Hematopoietic multipotent progenitor cell treated with erythropoietin and hydrocortisone succinate and interleukin-3 and kit ligand, for 6 days (in vitro differentiated cells): ENCODE measurements at regions not wholly inside any gene's neighbourhood (a gene's known extent, or its start where the extent isn't known, plus 50 kb on each side); places are given as distances from the start of the nearest gene placed in this dataset.

Experiments used
- DNase-seq: peaks from one replicate; pipeline ENCODE4 v3.0.0-alpha.2; 2015

- DNase-seq = no peak
These were observed 374.1 kb upstream of the RBMS3 start for GRCh38 chr3:28906561-28907310.

- DNase-seq = no peak
These were observed 373.3 kb upstream of the RBMS3 start for GRCh38 chr3:28907616-28908015.

DNA sequence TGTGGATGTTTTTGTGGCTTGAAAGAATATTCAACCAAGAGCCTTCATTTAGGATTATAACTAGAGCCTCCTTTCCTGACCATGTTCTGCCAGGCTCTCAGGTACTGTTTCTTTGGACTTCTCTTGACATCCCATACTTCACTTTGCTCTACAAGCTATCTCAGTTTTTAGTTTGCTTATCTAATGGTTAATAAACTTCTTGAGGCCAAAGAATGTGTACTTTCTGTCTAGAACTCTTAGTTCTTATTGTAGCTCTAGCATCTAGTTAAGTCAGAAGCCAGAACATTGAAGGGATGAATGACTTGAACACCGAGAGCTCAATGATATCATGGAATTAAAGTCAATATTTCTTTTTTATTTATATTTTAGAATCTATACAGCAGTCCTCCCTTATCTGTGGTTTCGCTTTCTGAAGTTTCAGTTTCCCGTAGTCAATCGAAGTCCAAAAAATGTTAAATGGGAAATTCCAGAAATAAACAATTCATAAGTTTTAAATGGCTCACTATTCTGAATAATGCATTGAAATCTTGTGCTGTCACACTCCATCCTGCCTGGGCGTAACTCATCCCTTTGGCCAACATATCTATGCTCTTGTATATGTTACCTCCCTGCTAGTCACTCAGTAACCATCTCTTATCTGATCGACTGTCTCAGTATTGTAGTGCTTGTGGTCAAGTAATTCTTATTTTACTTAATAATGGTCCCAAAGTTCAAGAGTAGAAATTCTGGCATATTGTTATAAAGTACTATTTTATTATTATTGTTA lies 368.6 kb upstream of the RBMS3 start:
- no peak for DNase-seq

- no peak for DNase-seq
These were observed 364.9 kb upstream of the RBMS3 start for GRCh38 chr3:28915741-28916500.

DNA sequence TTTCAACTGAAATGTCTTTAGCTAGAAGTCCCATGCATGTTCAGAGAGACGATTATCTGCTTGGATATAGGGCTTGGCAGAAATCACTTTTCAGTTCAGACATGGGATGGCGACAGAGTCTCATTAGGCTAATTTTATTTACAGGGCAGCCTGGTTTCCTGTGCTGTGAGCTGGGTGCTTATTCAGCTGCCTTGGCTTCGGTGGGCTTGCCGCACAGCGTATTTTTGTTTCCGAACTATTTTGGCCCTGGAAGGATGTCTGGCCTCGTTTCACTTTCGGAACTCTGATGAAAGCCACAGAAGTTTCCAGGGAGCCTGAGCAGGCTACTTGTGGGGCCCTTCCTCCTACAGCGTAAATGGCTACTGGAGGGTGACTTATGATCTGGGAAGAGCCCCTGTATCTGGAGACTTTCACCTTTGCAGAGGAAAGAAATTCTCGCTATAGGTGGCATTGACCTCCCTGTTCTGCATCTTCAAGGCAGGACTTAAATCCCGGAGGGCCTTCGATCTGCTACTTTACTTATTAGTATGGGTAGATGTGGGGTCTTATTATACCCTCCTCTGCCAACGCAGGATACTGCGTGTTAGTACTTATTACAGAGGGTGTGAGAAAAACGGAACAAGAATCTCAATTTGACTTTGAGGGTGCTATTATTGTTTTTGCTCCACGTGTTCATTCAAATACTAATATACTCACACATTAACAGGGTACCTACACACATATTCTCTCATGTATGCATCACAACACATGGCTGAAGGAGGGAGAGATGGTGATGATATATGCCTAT lies 364.0 kb upstream of the RBMS3 start:
- DNase-seq = peak; percentile 25

- no peak for DNase-seq
These were observed 362.9 kb upstream of the RBMS3 start for GRCh38 chr3:28917895-28918475.

DNA sequence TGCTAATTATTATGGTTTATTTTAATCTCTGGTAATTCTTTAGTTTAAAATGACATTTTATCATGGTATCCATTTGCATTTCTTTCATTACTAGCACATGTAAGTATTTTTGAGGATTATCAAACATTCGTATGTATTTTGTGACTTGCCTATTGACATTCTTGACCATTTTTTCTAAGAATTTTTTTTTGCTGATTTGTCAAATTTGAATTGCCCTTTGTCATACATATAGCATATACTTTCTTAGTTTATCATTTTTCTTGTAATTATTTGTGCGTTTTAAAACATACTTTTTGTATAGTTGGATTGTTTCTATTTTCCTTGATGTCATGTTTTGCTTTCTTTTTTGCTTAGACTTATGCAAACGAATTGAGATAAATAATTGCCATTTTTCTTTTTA lies 358.5 kb upstream of the RBMS3 start:
- DNase-seq = no peak

GRCh38 chr3:28923994-28924393 lies 356.9 kb upstream of the RBMS3 start:
- DNase-seq = no peak

DNA sequence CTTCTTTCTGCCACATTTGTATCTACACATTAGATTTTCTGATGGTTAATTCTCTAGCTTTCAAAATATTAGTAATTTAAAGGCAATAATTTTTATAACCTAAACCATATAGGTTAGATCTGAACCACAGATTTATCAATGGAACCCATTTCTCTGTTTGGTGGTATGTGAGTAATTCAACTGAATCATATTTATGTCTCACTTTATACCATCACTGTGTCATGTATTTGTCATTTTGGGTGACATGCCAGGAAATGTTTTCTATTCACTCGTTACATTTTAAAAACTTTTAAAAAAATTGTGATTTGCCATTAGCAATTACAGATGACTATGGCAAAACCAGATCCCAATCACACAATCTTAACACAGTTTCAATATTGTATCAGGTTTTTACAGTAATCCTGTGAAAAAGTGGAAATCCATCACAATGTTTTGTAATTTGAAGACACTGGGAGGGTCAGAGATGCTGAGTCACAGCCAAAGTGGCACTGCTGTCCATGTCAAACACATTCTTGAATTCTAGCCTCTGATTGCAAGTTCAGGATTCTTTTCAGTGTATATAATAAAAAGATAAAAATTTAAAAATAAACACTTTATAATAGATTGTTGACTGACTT lies 356.0 kb upstream of the RBMS3 start:
- DNase-seq = no peak

DNA sequence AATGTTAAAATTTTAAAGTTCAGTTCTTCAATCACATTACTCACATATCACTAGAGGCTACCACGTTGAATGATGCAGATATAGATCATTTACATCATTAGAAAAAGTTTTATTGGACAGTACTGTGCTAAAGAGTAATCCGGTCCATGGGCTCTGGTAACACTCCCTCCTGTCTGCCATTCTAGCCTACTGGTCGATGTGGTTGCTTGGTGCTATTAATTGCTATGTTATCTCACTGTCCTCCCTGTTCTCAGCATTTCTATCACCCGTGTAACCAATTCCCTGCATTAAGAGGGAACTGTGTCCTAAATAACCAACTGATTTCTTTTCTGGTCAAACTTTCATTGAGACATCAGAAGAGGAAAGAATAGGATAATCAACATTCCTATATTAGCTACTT lies 347.5 kb upstream of the RBMS3 start:
- DNase-seq = no peak

DNA sequence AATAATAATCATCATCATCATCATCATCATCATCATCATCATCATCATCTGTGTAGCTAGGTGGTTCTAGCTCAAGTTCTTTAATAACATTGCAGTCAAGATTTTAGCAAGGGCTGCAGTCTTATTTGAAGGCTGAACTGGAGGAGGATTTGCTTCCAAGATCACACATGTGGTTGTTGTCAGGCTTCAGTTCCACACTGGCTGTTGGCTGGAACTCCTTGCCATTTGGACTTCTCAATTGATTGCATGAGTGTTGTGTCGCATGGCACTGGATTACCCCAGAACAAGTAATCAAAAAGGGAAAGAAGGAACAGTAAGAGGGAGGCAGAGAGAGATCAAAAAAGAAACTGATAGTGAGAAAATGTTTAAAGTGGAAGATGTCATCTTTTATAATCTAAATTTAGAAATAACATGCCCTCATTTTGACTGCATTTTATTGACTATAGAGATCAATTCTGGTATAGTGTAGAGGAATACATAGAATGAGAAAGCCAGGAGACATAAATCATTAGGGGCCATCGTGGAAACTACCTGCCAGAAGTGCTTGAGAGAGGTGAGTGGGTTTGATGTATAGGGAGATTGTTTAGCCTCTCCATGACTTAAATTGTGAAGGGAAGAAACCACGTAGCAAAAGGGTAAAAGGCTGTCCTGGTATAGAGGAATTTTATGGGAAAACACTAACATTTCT lies 346.6 kb upstream of the RBMS3 start:
- DNase-seq = no peak

DNA sequence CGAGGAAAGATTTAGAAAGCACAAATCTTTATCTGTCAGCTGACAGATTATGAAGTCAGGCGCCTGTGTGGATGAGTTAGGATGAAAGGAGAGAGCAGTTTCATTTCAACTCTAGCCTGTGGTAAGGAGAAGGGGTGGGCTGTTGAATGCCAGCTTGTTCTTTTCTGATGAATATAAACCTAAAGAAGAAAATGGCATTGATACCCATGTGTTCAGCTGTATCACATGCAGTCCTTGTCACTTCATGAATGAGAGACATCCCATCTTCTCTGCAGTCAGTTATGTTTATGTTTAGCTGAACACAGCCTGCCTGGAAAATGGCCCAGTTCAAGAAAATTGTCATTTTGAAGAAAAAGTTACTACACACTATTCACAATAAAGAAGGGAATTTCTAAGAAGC lies 345.7 kb upstream of the RBMS3 start:
- DNase-seq = no peak

DNA sequence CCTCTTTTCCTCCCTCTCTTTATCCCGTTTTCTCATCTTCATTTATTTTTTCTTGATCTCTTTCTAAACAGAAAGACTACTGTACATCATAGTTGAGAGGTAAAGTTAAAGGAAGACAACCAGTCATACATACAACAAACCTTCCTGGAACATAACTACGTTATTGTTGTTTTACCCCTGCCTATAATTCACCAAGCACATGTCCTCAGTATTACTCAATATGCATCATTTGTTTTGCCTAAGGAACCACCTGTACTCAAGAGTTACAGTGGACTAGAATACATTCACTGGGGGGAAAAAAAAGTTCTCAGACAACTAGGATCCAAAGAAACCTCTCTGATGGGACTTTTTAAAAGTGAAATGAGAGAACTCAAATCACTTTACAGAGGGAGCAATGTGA lies 344.7 kb upstream of the RBMS3 start:
- no peak for DNase-seq

DNA sequence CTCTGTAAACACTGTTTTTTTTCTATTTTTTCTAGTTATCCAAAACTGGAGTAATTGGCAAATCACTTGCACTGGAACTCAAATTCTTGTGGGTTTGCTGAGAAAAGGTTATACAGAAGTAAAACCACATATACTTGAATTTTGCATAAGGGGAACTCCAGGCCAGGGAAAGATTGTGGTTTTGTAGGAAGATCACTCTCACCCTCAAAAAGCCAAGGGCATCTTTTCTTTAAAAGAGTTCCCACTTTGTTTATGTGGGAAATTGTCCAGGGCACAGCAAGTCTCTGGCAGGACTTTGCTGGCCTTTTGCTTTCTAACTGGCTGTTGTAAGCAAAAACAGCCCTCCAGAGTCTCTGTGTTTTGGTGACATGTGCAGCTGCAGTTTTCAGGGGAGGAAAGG lies 340.3 kb upstream of the RBMS3 start:
- DNase-seq = no peak

- no peak for DNase-seq
These were observed 339.9 kb upstream of the RBMS3 start for GRCh38 chr3:28940994-28941393.

GRCh38 chr3:28947061-28947460 lies 333.8 kb upstream of the RBMS3 start:
- no peak for DNase-seq

DNA sequence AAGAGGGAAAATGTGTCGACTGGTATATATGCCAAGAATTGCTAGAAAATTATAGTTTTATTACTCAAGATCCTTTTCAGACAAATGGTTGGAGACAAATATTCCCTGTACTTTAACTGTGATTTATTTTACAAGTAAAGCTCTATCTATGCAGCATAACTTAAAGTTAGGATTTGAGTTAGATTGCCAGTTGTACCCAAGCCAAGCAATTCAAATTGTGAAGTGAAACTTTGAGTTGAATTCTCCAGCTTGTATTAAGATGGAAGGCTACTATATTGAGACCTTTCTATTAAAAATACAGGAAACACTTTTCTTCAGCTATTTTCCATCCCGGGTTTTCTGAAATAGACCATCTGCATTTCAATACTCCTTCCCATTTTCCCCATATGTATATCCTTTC lies 333.1 kb upstream of the RBMS3 start:
- no peak for DNase-seq

GRCh38 chr3:28948685-28949084 lies 332.2 kb upstream of the RBMS3 start:
- no peak for DNase-seq

DNA sequence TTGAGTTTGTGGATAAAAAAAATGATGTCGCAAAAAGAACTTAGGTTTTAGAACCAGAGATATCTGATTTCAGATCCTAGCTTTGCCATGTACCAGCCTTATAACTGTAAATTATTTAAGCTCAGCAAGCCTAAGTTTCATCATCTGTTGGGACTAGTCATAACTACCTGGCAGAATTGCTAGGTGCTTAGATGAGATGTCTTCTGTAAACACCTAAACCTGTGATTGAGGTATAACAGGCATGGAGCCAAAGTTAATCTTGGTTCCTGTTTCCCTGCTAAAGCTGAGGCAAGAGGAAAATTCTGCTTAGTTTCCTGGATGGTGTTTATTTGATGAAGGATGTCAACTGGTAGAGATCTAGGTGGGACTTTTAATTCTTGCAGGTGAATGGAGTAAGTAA lies 331.3 kb upstream of the RBMS3 start:
- no peak for DNase-seq

DNA sequence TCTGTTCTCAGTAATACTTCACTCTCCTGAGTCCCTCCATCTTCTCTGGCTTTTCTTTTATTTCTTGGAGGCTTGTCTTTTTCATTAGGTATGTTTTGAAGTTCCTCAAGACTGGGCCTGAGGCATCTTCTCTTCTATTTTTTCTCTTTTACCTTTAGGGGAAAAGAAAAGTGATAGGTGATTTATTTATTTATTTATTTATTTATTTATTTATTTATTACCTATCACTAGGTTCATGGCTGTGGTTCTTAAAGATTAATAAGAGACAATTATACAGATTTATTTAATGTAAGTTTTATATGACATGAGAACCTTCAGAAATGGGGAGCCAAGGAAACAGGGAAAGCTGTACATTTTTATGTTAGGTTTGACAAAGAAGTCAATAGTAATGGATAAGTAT lies 330.3 kb upstream of the RBMS3 start:
- DNase-seq = no peak

DNA sequence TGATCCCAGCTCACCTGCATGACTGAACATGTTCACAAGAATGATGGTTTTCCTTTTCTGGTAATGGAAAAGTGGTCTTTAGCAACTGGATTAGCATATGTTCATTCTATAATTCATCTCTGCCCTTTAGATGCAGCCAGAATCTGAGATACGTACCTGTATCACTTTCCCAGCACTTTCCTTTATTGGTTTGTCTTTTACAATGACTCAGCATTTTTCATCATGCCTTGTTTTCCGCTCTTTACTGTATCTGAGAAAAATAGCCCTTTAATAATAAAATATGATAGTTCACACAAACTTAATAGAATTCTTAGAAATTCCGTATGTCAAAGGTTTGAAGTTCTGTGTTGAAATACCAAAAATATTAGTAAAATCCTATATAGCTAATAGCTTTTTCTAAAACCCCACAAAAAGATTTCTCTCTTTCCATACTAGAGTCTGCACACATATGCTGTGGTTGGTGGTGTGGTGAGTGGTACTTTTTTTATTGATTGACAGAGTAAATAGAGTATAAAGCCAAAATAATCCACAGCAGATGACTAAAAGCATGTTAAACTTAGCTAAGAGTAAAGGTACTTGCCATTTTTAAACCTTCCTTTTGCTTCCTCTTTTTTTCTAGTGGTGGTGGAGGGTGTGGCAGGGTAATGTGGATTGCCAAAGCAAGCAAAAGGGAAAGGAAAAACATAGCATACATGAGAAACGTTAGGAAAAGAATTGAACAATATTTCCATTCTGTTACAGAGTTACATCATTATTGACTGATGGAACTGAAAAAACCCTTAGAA lies 328.9 kb upstream of the RBMS3 start:
- DNase-seq = no peak
